AG09309 (cell line): ENCODE measurements at regions not wholly inside any gene's neighbourhood (a gene's known extent, or its start where the extent isn't known, plus 50 kb on each side); places are given as distances from the start of the nearest gene placed in this dataset.

Experiments used
- DNase-seq: peaks from one replicate; pipeline ENCODE4 v3.0.0-alpha.2; 2010; ENCODE audit warnings: low read depth
- H3K4me3 ChIP-seq: 2 replicates; pipeline ENCODE4 v1.5.1; 2011; ENCODE audit warnings: mild to moderate bottlenecking, low read depth, low read length, moderate library complexity; ENCODE audit not compliant: control insufficient read depth
- CTCF ChIP-seq: IDR thresholded peaks from 2 replicates; pipeline ENCODE4 v1.5.1; 2011; ENCODE audit warnings: mild to moderate bottlenecking, low read depth, low read length, inconsistent platforms; ENCODE audit not compliant: insufficient read depth, control insufficient read depth; ENCODE audit errors: missing control alignments

- no peak overlapping the region for H3K4me3 ChIP-seq
- DNase-seq = no peak
- TF ChIP-seq CTCF = no peak
Measured at GRCh38 chr6:104282581-104282980, 577.1 kb downstream of the HACE1 start.

- H3K4me3 ChIP-seq = no peak overlapping the region
- TF ChIP-seq CTCF = no peak
- no peak for DNase-seq
Measured at GRCh38 chr6:104281370-104281769, 578.3 kb downstream of the HACE1 start.

- TF ChIP-seq CTCF = no peak
- H3K4me3 ChIP-seq = no peak overlapping the region
- no peak for DNase-seq
Measured at GRCh38 chr6:104268389-104268788, 591.3 kb downstream of the HACE1 start.

GRCh38 chr6:104266922-104267321 lies 592.8 kb downstream of the HACE1 start:
- TF ChIP-seq CTCF = no peak
- H3K4me3 ChIP-seq = no peak overlapping the region
- no peak for DNase-seq

GRCh38 chr6:104256646-104257045 lies 603.1 kb downstream of the HACE1 start:
- no peak overlapping the region for H3K4me3 ChIP-seq
- no peak for TF ChIP-seq CTCF
- no peak for DNase-seq

- no peak for DNase-seq
Measured at GRCh38 chr6:104253236-104253635, 606.5 kb downstream of the HACE1 start.

More at GRCh38 chr6:104253236-104253635, 606.5 kb downstream of the HACE1 start:
- H3K4me3 ChIP-seq = no peak overlapping the region
- TF ChIP-seq CTCF = no peak
